ENCODE measurements at regions not wholly inside any gene's neighbourhood (a gene's known extent, or its start where the extent isn't known, plus 50 kb on each side); places are given as distances from the start of the nearest gene placed in this dataset.

DNA sequence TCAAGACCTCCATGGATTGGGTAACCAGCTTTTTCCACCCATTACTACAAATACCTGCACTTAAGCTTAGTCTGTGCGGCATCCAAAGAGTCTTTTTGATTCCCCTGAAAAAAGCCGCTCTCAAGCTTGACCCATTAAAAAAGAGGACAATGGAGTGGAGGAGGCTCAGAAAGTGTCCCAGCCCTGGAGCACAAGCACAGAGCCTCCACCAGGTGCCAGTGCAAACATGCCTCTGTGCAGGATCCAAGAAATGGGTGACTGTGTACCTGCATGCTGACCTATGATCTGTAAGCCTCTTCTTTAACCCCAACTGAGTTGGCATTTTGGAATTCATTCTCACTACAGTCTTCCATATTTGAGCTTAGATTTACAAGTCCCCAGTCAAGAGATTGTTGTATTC is 168.3 kb upstream of the TLE4 start:
- TF ChIP-seq POLR2A (IDR thresholded peaks at IDR 0.05): no peak
- TF ChIP-seq, protein P1, sequence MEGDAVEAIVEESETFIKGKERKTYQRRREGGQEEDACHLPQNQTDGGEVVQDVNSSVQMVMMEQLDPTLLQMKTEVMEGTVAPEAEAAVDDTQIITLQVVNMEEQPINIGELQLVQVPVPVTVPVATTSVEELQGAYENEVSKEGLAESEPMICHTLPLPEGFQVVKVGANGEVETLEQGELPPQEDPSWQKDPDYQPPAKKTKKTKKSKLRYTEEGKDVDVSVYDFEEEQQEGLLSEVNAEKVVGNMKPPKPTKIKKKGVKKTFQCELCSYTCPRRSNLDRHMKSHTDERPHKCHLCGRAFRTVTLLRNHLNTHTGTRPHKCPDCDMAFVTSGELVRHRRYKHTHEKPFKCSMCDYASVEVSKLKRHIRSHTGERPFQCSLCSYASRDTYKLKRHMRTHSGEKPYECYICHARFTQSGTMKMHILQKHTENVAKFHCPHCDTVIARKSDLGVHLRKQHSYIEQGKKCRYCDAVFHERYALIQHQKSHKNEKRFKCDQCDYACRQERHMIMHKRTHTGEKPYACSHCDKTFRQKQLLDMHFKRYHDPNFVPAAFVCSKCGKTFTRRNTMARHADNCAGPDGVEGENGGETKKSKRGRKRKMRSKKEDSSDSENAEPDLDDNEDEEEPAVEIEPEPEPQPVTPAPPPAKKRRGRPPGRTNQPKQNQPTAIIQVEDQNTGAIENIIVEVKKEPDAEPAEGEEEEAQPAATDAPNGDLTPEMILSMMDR (IDR thresholded peaks at IDR 0.05): no peak
